Activated CD8-positive, alpha-beta T cell treated with anti-CD3 and anti-CD28 coated beads for 36 hours (primary cell): ENCODE measurements at regions not wholly inside any gene's neighbourhood (a gene's known extent, or its start where the extent isn't known, plus 50 kb on each side); places are given as distances from the start of the nearest gene placed in this dataset.

Experiments
- ATAC-seq: fragments of 200-7000 bp; cut with Tn5 transposase; one replicate; pipeline ENCODE4 v1.10.0; 2021; ENCODE audit warnings: mild to moderate bottlenecking, moderate library complexity
- CTCF ChIA-PET: fragments of 350-600 bp; sonication (Branson Sonifier 250); formaldehyde crosslinking; loops from one replicate; lab custom pipeline; 2021; ENCODE audit warnings: antibody characterized with exemption; lab: Charles Lee
- POLR2A ChIA-PET: fragments of 350-600 bp; sonication (Branson Sonifier 250); formaldehyde crosslinking; loops from one replicate; lab custom pipeline; 2021; ENCODE audit warnings: antibody characterized with exemption; lab: Charles Lee
- DNase-seq: peaks from one replicate; pipeline ENCODE4 v3.0.0-alpha.2; 2020
- H3K27ac Mint-ChIP-seq: one replicate; pipeline ENCODE4 v1.8.0; 2021; ENCODE audit warnings: mild to moderate bottlenecking, mixed read lengths
- H3K27me3 Mint-ChIP-seq: one replicate; pipeline ENCODE4 v1.8.0; 2021; ENCODE audit warnings: mixed read lengths
- H3K36me3 Mint-ChIP-seq: one replicate; pipeline ENCODE4 v1.8.0; 2021; ENCODE audit warnings: low read depth, mixed read lengths
- H3K4me1 Mint-ChIP-seq: one replicate; pipeline ENCODE4 v1.8.0; 2021; ENCODE audit warnings: low read depth, mixed read lengths
- H3K4me3 Mint-ChIP-seq: one replicate; pipeline ENCODE4 v1.8.0; 2021; ENCODE audit warnings: mild to moderate bottlenecking, moderate library complexity, mixed read lengths
- H3K9me3 Mint-ChIP-seq: one replicate; pipeline ENCODE4 v1.8.0; 2021; ENCODE audit warnings: mixed read lengths
- intact Hi-C: fragments of 100-400 bp; cut with micrococcal nuclease; formaldehyde crosslinking; loops from one replicate; pipeline ENCODE4 v1.10.0; 2022
- TF ChIP-seq, protein P1 (sequence below): fragments of 200-600 bp; IDR thresholded peaks from one replicate; pipeline ENCODE4 v1.8.0; 2022; ENCODE audit warnings: antibody characterized with exemption, mild to moderate bottlenecking

GRCh38 chr11:23179609-23180008 is 319.3 kb upstream of the CCDC179 start:
- TF ChIP-seq, protein P1, sequence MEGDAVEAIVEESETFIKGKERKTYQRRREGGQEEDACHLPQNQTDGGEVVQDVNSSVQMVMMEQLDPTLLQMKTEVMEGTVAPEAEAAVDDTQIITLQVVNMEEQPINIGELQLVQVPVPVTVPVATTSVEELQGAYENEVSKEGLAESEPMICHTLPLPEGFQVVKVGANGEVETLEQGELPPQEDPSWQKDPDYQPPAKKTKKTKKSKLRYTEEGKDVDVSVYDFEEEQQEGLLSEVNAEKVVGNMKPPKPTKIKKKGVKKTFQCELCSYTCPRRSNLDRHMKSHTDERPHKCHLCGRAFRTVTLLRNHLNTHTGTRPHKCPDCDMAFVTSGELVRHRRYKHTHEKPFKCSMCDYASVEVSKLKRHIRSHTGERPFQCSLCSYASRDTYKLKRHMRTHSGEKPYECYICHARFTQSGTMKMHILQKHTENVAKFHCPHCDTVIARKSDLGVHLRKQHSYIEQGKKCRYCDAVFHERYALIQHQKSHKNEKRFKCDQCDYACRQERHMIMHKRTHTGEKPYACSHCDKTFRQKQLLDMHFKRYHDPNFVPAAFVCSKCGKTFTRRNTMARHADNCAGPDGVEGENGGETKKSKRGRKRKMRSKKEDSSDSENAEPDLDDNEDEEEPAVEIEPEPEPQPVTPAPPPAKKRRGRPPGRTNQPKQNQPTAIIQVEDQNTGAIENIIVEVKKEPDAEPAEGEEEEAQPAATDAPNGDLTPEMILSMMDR: no peak
- intact Hi-C loops: no loop called here
- ATAC-seq (no peak), DNase-seq (no peak)
- H3K4me3 Mint-ChIP-seq: no peak overlapping the region
- no peaks in the 10 kb centered on the region for H3K27me3 Mint-ChIP-seq
- H3K27ac Mint-ChIP-seq: no peak overlapping the region
- H3K36me3 Mint-ChIP-seq: no peaks in the 10 kb centered on the region
- no peaks in the 10 kb centered on the region for H3K9me3 Mint-ChIP-seq
- ChIA-PET POLR2A (no interaction called here), CTCF (no interaction called here)
- H3K4me1 Mint-ChIP-seq: no peaks in the 10 kb centered on the region

DNA sequence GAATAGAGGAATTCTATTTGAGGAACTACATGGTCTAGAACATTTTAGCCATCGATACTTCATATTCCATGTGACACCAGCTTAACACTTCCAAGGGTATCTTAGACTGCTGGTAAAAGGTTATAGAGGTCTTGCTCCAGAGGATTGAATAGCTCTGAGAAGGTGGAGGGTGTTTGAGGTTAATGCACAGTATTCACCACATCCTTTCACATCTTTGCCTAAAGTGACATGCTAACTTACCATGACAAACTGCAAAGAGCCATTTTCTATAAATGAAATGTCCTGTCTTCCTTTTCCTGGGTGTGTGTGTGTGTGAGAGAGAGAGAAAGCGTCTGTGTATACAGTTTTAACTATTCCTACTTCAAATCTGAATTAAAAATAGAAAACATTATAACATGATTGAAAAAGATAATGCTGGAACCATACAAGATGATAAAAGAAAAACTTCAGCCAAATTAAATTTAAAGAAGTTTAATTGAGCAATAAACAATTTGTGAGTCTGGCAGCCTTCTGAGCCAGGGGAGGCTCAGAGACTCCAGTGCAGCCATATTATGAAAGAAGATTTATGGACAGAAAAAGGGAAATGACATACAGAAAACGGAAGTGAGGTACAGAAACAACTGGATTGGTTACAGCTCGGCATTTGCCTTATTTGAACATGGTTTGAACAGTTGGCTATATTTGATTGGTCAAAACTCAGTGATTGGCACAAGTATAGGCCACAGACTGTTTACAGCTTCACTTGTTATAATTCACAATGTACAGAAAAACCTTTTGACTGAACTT is 320.9 kb upstream of the CCDC179 start:
- intact Hi-C loops: no loop called here
- H3K9me3 Mint-ChIP-seq: no peaks in the 10 kb centered on the region
- TF ChIP-seq, protein P1: no peak
- no peaks in the 10 kb centered on the region for H3K36me3 Mint-ChIP-seq
- ChIA-PET POLR2A (no interaction called here), CTCF (no interaction called here)
- H3K27ac Mint-ChIP-seq: no peak overlapping the region
- H3K4me3 Mint-ChIP-seq: no peak overlapping the region
- H3K4me1 Mint-ChIP-seq: no peaks in the 10 kb centered on the region
- H3K27me3 Mint-ChIP-seq: no peaks in the 10 kb centered on the region
- no peak for DNase-seq
- ATAC-seq: no peak

- H3K9me3 Mint-ChIP-seq: no peaks in the 10 kb centered on the region
- H3K36me3 Mint-ChIP-seq: no peaks in the 10 kb centered on the region
- no peak for ATAC-seq
- DNase-seq: no peak
- CTCF ChIA-PET: no interaction called here
- TF ChIP-seq, protein P1: no peak
- no peak overlapping the region for H3K4me3 Mint-ChIP-seq
- intact Hi-C loops: no loop called here
- POLR2A ChIA-PET: interaction anchor here (0.6 kb wide), 1 partner anchor 75 kb away, joined by 3 read pairs; no protein-coding TSS in a partner anchor
- no peaks in the 10 kb centered on the region for H3K4me1 Mint-ChIP-seq
- H3K27ac Mint-ChIP-seq: no peak overlapping the region
- H3K27me3 Mint-ChIP-seq: no peaks in the 10 kb centered on the region
Measured at GRCh38 chr11:23192256-23192655, 332.0 kb upstream of the CCDC179 start.

- TF ChIP-seq, protein P1: no peak
- Mint-ChIP-seq H3K27me3 (no peaks in the 10 kb centered on the region), H3K4me3 (no peak overlapping the region), H3K27ac (no peak overlapping the region), H3K9me3 (peaks cover 7% of the 10 kb centered on the region), H3K4me1 (no peaks in the 10 kb centered on the region), H3K36me3 (no peaks in the 10 kb centered on the region)
- POLR2A ChIA-PET: no interaction called here
- intact Hi-C loops: no loop called here
- ATAC-seq (no peak), DNase-seq (no peak)
- CTCF ChIA-PET: no interaction called here
Measured at GRCh38 chr11:23201936-23202522, 341.8 kb upstream of the CCDC179 start.

- no peak for ATAC-seq
- Mint-ChIP-seq H3K4me3 (no peak overlapping the region), H3K27me3 (no peaks in the 10 kb centered on the region), H3K27ac (no peak overlapping the region), H3K9me3 (peaks cover 7% of the 10 kb centered on the region), H3K4me1 (no peaks in the 10 kb centered on the region), H3K36me3 (no peaks in the 10 kb centered on the region)
- TF ChIP-seq, protein P1: no peak
- ChIA-PET POLR2A (no interaction called here), CTCF (no interaction called here)
- DNase-seq: no peak
- intact Hi-C loops: no loop called here
Measured at GRCh38 chr11:23202611-23203010, 342.3 kb upstream of the CCDC179 start.
